CD4-positive, alpha-beta T cell (primary cell): ENCODE measurements at regions not wholly inside any gene's neighbourhood (a gene's known extent, or its start where the extent isn't known, plus 50 kb on each side); places are given as distances from the start of the nearest gene placed in this dataset.

Source experiments
- ATAC-seq: fragments of 200-7000 bp; cut with Tn5 transposase; one replicate; pipeline ENCODE4 v1.10.0; 2022; ENCODE audit warnings: mild to moderate bottlenecking; ENCODE audit not compliant: poor library complexity
- CTCF ChIA-PET: fragments of 350-600 bp; sonication (Branson Sonifier 250); formaldehyde crosslinking; loops from one replicate; lab custom pipeline; 2021; ENCODE audit warnings: antibody characterized with exemption, inconsistent platforms; lab: Charles Lee
- POLR2A ChIA-PET: fragments of 350-600 bp; sonication (Branson Sonifier 250); formaldehyde crosslinking; loops from one replicate; lab custom pipeline; 2021; ENCODE audit warnings: antibody characterized with exemption, inconsistent platforms; lab: Charles Lee
- DNase-seq, 14 experiments: peaks; one replicate each; pipeline ENCODE4 v3.0.0-alpha.2; 2013 to 2020; ENCODE audit warnings: mixed read lengths in 2 of 14
- H3K27ac ChIP-seq, 2 donors: one replicate each; pipeline versions ENCODE4 v1.5.1 to v1.7.0; 2013; ENCODE audit warnings: low read length in 2 of 2, low read depth in 1 of 2, mild to moderate bottlenecking in 1 of 2
- H3K27me3 ChIP-seq, 2 experiments: 1 replicate in 1 of 2; 2 replicates in 1 of 2; pipeline versions ENCODE4 v1.6.1 to v1.7.0; 2013; ENCODE audit warnings: low read length in 2 of 2, control low read depth in 1 of 2, mild to moderate bottlenecking in 1 of 2, moderate library complexity in 1 of 2; ENCODE audit not compliant: insufficient read depth in 2 of 2, control insufficient read depth in 1 of 2
- H3K36me3 ChIP-seq: one replicate; pipeline ENCODE4 v1.6.1; 2013; ENCODE audit warnings: low read length, control low read depth; ENCODE audit not compliant: insufficient read depth
- H3K4me1 ChIP-seq: one replicate; pipeline ENCODE4 v1.6.1; 2013; ENCODE audit warnings: low read length, control low read depth; ENCODE audit not compliant: insufficient read depth
- H3K4me3 ChIP-seq: one replicate; pipeline ENCODE4 v1.5.1; 2013; ENCODE audit warnings: mild to moderate bottlenecking, low read length, moderate library complexity
- H3K9me3 ChIP-seq, 2 experiments: 1 replicate in 1 of 2; 2 replicates in 1 of 2; pipeline versions ENCODE4 v1.6.1 to v1.7.0; 2013; ENCODE audit warnings: low read length in 2 of 2, mild to moderate bottlenecking in 2 of 2, control low read depth in 1 of 2, moderate library complexity in 1 of 2; ENCODE audit not compliant: control insufficient read depth in 1 of 2, insufficient read depth in 1 of 2
- H3K27ac Mint-ChIP-seq: one replicate; pipeline ENCODE4 v1.8.0; 2020; ENCODE audit warnings: mixed read lengths
- H3K27me3 Mint-ChIP-seq: one replicate; pipeline ENCODE4 v1.8.0; 2021; ENCODE audit warnings: mixed read lengths
- H3K36me3 Mint-ChIP-seq: one replicate; pipeline ENCODE4 v1.8.0; 2021; ENCODE audit warnings: low read depth, mixed read lengths
- H3K4me1 Mint-ChIP-seq: one replicate; pipeline ENCODE4 v1.8.0; 2021; ENCODE audit warnings: low read depth, mixed read lengths
- H3K4me3 Mint-ChIP-seq: one replicate; pipeline ENCODE4 v1.8.0; 2020; ENCODE audit warnings: mild to moderate bottlenecking, mixed read lengths
- H3K9me3 Mint-ChIP-seq: one replicate; pipeline ENCODE4 v1.8.0; 2020; ENCODE audit warnings: mixed read lengths
- CTCF ChIP-seq: fragments of 200-600 bp; IDR thresholded peaks from one replicate; pipeline ENCODE4 v1.8.0; 2022; ENCODE audit warnings: antibody characterized with exemption, mild to moderate bottlenecking
- intact Hi-C, 2 experiments: fragments of 100-400 bp; cut with DNase I in 1 of 2; cut with micrococcal nuclease in 1 of 2; formaldehyde crosslinking; loops; one replicate each; pipeline versions ENCODE4 v1.15.1 to v1.9.0; 2023 to 2025; cut with DNase I, micrococcal nuclease

- Histone ChIP-seq H3K4me3 (no peak overlapping the region), H3K27me3 (no peaks in the 10 kb centered on the region), H3K27ac (no peak overlapping the region), H3K4me1 (no peaks in the 10 kb centered on the region), H3K9me3 (no peaks in the 10 kb centered on the region), H3K36me3 (no peaks in the 10 kb centered on the region)
- TF ChIP-seq CTCF, result no peak
- Mint-ChIP-seq H3K27ac (no peak overlapping the region), H3K27me3 (no peaks in the 10 kb centered on the region), H3K4me3 (no peak overlapping the region), H3K4me1 (no peaks in the 10 kb centered on the region), H3K36me3 (no peaks in the 10 kb centered on the region), H3K9me3 (no peaks in the 10 kb centered on the region)
- ChIA-PET CTCF (no interaction called here), POLR2A (interaction anchor here (0.6 kb wide), 1 partner anchor 128 kb away, joined by 3 read pairs; no protein-coding TSS in a partner anchor)
- no peak for ATAC-seq
- intact Hi-C loops, result no loop called here
- DNase-seq, result no peak
These were observed 120.7 kb upstream of the SLC38A2 start for GRCh38 chr12:46493150-46493833.

- no peak overlapping the region for H3K4me3 Mint-ChIP-seq
- intact Hi-C loops, result no loop called here
- no peaks in the 10 kb centered on the region for H3K36me3 Mint-ChIP-seq
These were observed 120.0 kb upstream of the SLC38A2 start for GRCh38 chr12:46492471-46493085.

GRCh38 chr12:46491548-46491947 lies 119.0 kb upstream of the SLC38A2 start:
- POLR2A ChIA-PET, result no interaction called here
- no peak overlapping the region for H3K4me3 ChIP-seq
- H3K36me3 Mint-ChIP-seq, result no peaks in the 10 kb centered on the region
- no peaks in the 10 kb centered on the region for H3K36me3 ChIP-seq
- DNase-seq, result no peak
- H3K4me1 ChIP-seq, result no peaks in the 10 kb centered on the region
- H3K27me3 Mint-ChIP-seq, result no peaks in the 10 kb centered on the region
- H3K4me3 Mint-ChIP-seq, result no peak overlapping the region
- intact Hi-C loops, result no loop called here
- H3K4me1 Mint-ChIP-seq, result no peaks in the 10 kb centered on the region
- no peaks in the 10 kb centered on the region for H3K27me3 ChIP-seq
- H3K27ac ChIP-seq, result no peak overlapping the region
- no peak overlapping the region for H3K27ac Mint-ChIP-seq
- CTCF ChIA-PET, result no interaction called here
- TF ChIP-seq CTCF, result no peak
- H3K9me3 Mint-ChIP-seq, result no peaks in the 10 kb centered on the region
- no peaks in the 10 kb centered on the region for H3K9me3 ChIP-seq
- ATAC-seq, result no peak

More at GRCh38 chr12:46492471-46493085, 120.0 kb upstream of the SLC38A2 start:
- H3K9me3 ChIP-seq, result no peaks in the 10 kb centered on the region
- H3K27me3 ChIP-seq, result no peaks in the 10 kb centered on the region
- no peaks in the 10 kb centered on the region for H3K4me1 ChIP-seq
- Mint-ChIP-seq H3K9me3 (no peaks in the 10 kb centered on the region), H3K4me1 (no peaks in the 10 kb centered on the region), H3K27ac (no peak overlapping the region), H3K27me3 (no peaks in the 10 kb centered on the region)
- DNase-seq (no peak), ATAC-seq (no peak)
- no peak overlapping the region for H3K27ac ChIP-seq
- no peak overlapping the region for H3K4me3 ChIP-seq
- no peaks in the 10 kb centered on the region for H3K36me3 ChIP-seq
- POLR2A ChIA-PET, result no interaction called here
- no peak for TF ChIP-seq CTCF
- CTCF ChIA-PET, result no interaction called here
